ENCODE measurements at regions not wholly inside any gene's neighbourhood (a gene's known extent, or its start where the extent isn't known, plus 50 kb on each side); places are given as distances from the start of the nearest gene placed in this dataset.

DNA sequence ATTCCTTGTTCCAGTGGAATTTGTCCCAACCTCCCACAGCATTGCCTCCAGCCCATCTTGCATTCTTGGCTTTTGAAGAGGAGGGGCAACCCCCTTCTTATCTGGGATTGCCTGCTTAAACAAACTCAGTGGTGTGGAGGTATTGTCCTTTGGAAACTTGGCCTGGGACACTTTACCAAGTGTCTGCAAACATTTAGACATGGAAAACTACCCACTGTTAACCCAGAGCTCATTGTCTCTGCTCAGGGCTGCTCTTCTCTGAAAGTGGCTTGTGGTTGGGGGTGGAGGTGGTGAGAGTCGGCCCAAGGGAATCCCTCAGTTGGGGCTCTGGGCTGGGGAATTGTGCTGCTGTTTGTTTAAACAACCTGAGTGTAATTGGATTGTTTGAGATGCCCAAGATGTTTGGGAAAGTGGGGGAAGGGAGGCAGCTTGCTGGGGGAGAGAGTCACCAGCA is 178.3 kb upstream of the GATA6 start:
- TF ChIP-seq, protein P1, sequence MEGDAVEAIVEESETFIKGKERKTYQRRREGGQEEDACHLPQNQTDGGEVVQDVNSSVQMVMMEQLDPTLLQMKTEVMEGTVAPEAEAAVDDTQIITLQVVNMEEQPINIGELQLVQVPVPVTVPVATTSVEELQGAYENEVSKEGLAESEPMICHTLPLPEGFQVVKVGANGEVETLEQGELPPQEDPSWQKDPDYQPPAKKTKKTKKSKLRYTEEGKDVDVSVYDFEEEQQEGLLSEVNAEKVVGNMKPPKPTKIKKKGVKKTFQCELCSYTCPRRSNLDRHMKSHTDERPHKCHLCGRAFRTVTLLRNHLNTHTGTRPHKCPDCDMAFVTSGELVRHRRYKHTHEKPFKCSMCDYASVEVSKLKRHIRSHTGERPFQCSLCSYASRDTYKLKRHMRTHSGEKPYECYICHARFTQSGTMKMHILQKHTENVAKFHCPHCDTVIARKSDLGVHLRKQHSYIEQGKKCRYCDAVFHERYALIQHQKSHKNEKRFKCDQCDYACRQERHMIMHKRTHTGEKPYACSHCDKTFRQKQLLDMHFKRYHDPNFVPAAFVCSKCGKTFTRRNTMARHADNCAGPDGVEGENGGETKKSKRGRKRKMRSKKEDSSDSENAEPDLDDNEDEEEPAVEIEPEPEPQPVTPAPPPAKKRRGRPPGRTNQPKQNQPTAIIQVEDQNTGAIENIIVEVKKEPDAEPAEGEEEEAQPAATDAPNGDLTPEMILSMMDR (IDR thresholded peaks at IDR 0.05; ENCODE audit: insufficient read depth, low read depth, low read length), result no peak
- TF ChIP-seq EZH2 (IDR thresholded peaks at IDR 0.05; ENCODE audit: insufficient read depth, low read length), result no peak

Data from astrocyte (in vitro differentiated cells and primary cell).